GM21526 (cell line): ENCODE measurements at regions not wholly inside any gene's neighbourhood (a gene's known extent, or its start where the extent isn't known, plus 50 kb on each side); places are given as distances from the start of the nearest gene placed in this dataset.

ENCODE experiments used
- ATAC-seq: cut with Tn5 transposase; IDR thresholded peaks from one replicate; pipeline ENCODE4 v1.9.1; 2021; ENCODE audit warnings: moderate library complexity; ENCODE audit not compliant: unreplicated experiment, low FRiP score

- no peak for ATAC-seq
Observed at GRCh38 chr21:35905096-35905962, 155.0 kb downstream of the SETD4 start.

DNA sequence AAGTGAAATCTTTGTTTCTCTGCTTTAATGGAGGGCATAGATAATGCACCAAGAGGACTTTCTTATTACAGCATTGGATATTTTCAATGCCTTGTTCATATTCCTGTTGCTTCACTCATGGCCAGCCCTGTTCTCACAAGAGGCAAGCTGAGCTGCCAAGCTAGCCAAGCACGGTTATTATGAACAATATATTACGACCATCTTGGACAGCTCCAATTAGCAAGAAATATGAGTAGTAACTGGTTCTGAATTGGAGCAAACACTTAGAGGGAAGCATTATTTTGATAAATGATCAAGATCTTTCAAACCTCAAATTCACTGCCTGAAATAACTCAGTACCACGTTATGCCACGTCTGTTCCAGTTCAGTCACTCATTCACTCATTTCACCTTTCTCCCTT, 159.8 kb downstream of the SETD4 start:
- no peak for ATAC-seq

- ATAC-seq, result peak; percentile 72
Observed at GRCh38 chr21:35896060-35896459, 164.3 kb downstream of the SETD4 start.

- no peak for ATAC-seq
Observed at GRCh38 chr21:35895598-35895997, 164.7 kb downstream of the SETD4 start.

- ATAC-seq, result no peak
Observed at GRCh38 chr21:35893156-35893555, 167.2 kb downstream of the SETD4 start.

DNA sequence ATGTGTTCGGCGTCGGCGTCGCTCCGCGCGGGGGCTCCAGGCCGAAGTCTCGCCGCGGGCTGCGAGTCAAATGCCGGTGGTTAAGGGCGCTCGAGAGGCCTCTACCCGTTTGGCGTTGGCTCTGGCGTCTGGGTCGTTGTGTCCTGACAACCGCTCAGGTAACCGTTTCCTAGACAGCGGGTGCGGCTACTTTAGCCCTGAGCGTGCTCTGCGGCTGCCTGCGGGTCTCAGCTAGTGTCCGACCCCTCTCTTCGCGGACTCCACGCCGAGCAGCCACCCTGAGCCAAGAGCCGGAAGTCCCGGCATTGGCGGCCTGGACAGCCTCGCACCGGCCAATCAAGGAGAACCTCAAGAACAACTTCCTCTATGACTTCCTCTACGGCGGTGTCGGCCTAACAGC, 173.4 kb downstream of the SETD4 start:
- ATAC-seq, result no peak

- no peak for ATAC-seq
Observed at GRCh38 chr21:35885942-35886541, 174.3 kb downstream of the SETD4 start.

DNA sequence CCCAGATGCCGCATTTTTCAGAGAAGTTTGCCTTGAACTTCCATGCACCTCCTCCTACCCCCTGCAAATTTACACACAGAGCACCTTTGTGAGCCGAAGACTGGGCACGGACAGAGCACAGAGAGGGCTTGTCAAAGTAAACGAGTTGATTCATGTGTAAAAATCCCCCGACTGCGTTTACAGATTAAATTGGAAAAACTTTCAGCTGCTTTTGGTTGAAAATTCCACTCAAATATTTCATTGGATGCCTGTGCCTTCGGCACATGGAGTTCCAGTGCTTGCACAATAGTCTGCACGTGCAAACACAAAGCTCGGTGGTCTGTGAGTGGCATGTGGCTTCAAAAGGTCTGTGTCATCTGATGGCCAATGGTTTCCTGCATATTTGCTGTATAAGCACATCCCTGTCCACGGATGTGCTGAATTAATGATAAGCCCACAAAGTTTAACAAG, 177.5 kb downstream of the SETD4 start:
- ATAC-seq, result no peak

GRCh38 chr21:35873441-35873840, 186.9 kb downstream of the SETD4 start:
- ATAC-seq, result no peak

DNA sequence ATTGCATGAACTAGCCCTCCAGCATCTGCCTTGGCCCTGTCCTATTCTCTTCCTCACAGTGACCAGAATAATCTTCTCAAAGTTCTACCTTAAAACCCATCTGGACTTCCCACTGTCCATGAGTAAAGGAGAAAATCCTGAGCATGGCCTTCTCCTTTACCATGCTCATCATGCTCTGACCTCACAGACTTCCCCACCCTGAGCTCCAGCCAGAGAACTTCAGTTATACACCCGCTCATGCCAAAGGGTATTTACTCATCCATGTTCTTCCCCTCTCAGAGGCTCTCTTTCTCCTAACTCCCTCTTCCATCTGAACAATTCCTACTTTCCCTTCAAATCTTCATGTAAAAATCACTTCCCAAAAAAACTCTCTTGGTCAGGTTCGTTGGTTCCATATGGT, 188.4 kb downstream of the SETD4 start:
- ATAC-seq, result no peak

DNA sequence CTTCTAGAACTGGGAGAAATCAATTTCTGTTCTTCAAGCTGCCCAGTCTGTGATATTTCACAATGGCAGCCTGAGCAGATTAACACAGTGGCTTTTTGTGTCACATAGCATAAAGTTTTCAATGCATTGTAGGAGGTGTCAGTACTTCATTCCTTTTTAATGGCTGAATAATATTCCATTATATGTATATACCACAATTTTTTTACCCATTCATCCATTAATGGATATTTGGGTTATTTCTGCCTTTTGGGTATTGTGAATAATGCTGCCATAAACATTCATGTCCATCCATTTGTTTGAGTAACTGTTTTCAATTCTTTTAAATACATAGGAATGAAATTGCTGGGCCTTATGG, 191.5 kb downstream of the SETD4 start:
- ATAC-seq, result no peak

DNA sequence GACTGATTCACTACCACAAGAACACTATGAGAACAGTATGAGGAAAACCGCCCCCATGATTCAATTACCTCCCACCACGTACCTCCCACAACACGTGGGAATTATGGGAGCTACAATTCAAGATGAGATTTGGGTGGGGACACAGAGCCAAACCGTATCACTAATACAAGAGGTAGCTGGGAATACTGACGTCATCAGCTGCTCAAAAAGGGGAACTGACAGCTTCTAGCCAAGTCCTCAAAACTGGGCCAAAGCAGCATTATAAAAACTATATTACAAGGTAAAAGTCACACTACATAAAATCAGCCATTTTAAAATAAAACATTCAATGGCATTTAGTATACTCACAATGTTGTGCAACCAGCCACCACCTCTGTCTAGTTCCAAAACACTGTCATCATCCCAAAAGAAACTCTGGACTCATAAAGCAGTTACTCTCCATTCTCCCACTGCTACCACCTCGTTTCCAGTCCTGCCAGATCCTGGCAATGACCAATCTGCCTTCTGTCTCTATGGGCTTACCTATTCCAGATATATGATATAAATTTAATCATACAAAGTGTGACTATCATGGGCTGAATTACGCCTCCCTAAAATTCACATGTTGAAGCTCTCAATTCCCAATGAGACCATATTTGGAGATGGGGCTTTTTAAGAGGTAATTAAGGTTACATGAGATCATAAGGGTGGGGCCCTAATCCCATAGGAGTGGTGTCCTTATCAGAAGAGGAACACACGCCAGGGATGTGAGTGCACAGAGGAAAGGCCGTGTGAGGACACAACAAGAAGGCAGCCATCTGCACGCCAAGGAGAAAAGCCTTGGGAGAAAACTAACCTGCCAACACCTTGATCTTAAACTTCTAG, 192.1 kb downstream of the SETD4 start:
- no peak for ATAC-seq

DNA sequence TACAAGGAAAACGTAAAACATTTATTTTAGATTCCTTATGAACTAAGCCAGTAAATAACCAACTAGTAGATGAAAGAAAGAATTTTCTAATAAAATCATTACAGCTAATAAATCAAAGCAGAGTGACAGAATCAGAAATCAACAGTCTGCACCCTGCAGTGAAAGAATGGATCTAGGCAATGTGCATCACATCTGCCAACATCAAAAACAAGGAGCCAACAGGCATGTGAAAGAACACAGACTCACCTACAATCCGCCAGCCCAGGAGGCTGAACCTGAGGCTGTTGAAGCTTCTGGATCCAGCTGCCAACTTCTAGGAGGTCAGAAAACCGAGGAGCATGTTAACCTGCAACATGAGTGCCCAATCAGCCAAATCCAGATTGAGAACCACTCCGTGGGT, 196.3 kb downstream of the SETD4 start:
- no peak for ATAC-seq

DNA sequence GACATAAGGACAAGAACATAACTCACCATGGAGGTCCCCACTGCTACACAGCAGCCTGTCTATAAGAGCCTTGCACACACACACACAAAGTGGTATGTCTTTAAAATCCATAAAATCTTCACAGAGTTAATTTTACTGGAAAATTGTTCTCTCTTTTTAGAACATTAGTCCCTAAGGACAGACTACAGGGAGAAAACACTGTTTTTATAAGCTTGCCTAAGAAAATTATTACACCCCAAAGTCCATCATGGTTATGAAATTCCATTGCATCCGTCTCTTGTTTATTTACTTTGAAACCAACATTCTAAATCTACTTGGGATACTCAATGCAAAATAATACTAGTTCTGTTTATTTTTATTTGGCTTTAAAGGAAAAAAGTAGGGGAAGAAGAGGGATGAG, 197.4 kb downstream of the SETD4 start:
- no peak for ATAC-seq

- ATAC-seq, result no peak
Observed at GRCh38 chr21:35861661-35862060, 198.7 kb downstream of the SETD4 start.

GRCh38 chr21:35860189-35860869, 200.0 kb downstream of the SETD4 start:
- ATAC-seq, result no peak

DNA sequence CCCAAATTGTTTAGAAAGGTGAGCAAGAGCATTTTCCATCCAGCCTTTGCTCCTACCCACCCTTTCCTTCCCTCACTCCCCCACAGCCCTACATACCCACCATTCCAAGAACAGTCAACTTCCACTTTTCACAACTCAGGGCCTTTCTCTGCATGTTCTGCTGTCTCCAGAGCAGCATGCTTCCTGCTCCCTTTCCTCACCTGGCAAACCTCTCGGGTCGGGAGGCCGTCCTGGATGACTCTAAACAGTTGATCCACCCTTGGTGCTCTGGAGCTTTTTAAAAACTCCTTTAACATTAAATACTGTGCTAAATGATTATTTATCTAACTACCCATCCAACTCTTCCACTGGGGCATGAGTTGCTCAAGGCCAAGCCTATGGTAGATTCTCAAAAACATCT, 200.6 kb downstream of the SETD4 start:
- ATAC-seq, result no peak

DNA sequence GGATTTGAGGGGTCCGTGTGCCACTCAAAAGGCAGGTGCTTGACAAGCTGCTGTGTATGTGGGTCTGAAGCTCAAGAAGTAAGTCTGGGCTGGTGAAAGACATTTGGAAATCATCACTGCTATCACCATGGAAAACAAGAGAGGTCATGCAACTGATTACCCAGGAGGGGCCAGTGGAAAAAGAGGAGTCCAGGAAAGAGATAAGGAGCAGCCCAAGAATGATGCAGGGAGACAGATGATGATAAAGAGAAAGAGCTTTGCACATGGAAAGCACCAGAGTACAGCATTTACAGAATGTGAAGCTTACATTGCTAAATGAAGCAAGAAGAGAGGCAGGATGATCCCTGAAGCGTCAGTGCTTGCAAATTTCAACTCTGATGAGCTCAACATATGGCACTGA, 203.2 kb downstream of the SETD4 start:
- no peak for ATAC-seq

DNA sequence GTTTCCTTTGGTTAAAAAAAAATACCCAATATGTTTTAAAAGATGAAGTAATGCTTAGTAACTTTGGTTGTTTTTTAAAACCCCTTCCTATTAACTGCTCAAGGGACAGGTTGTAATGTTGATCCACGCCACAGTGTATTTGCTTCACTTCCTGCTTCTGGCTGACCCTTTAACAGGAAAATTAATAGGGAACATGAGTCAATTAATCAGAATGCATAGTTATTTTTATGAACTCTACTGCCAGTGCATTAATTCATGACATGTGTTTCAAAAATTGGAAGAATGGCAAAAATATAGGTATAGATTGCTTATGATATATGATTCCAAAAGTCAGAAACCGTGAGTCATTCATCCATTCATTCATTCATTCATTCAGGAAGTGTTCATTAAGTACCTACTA, 204.8 kb downstream of the SETD4 start:
- no peak for ATAC-seq

DNA sequence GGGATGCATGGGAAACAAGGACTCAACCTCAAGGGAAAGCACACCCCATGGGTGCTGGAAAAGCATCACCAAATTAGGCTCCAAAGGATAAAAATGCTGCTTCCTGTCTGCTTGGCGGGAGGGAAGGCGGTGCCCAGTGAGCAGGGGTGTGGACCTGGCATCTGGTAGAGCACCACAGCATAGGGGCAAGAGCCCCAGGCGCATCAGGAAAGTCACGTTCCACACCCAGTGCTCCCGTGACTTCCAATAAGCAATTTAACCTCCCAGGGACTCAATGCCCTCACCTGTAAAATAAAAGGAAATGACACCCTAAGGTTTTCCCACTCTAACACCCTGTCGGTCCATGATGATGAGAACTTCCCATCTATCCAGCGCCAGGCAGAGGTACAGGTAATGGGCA, 206.0 kb downstream of the SETD4 start:
- no peak for ATAC-seq
